ENCODE measurements at regions not wholly inside any gene's neighbourhood (a gene's known extent, or its start where the extent isn't known, plus 50 kb on each side); places are given as distances from the start of the nearest gene placed in this dataset.

DNA sequence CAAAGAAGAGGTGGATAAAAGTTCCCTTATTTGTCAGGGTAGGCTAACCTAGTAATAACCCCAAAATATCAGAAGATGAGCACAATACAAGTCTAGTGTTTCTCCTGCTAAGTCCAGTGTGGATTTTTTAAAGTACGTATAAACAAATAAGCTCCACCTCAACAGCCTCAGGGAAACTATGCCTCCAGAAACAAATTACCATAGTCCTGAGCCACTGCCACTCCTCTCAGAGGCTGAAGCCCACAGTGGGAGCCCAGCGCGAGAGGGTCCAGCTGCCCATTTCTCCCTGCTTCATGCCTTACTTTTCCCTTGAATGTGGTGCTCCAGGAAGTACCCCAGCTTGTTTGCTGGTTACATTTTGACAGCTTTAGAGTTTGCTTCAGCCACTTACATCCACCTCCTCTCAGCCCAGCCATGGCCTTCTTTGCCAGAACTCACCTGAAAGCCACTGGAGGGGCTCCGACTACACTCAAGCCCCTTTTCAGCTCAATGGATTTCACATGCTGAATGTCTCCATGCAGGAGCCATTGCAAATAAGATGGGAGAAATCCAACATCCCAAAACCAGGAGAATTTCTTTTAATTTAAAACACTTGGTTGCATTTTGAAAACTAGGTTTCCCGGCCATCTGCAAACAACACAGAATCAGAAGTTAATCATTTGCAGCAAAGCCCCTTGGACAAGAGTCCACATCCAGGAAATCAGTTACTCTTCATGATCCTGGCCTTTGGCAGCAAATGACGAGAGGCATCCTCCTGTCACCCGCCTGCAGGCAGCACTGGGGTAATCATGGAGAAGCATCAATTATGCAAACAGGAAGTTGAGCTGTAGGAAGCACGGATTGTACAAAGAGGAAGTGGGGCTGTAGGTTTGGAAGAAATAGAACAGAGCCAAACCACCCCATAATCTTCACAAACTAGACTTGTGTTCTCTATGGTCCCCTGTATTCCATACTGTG is 138.1 kb downstream of the HERPUD2 start:
- DNase-seq (ENCODE audit: low read depth): no peak
- no peak for TF ChIP-seq CTCF (conservative IDR thresholded peaks at IDR 0.05; ENCODE audit: low read length)
- no peak overlapping the region for H3K4me3 ChIP-seq (ENCODE audit: low read length)

- no peak overlapping the region for H3K4me3 ChIP-seq (ENCODE audit: low read length)
- no peak for TF ChIP-seq CTCF (conservative IDR thresholded peaks at IDR 0.05; ENCODE audit: low read length)
- no peak for DNase-seq (ENCODE audit: low read depth)
Measured at GRCh38 chr7:35555934-35556333, 139.0 kb downstream of the HERPUD2 start.

DNA sequence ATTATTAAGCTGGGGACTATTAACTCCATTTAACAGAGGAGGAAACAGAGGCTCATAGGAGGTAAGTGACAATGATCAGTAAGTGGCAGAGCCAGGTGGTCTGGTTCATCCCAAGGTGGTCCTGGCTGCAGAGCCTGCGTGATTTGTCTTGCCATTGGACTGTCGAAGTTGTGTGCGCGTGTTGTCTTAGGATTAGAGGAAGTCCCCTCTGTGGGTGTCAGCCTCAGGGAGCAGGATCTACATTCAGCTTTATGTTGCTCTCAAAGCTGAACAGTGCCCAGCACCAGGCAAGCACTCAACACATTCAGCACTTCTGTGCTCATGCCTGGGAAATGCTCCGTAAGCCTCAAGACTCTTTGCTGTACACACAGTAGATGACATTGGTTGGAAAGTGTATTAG is 139.5 kb downstream of the HERPUD2 start:
- no peak overlapping the region for H3K4me3 ChIP-seq (ENCODE audit: low read length)
- no peak for TF ChIP-seq CTCF (conservative IDR thresholded peaks at IDR 0.05; ENCODE audit: low read length)
- DNase-seq (ENCODE audit: low read depth): no peak

- DNase-seq (ENCODE audit: low read depth): no peak
- H3K4me3 ChIP-seq (ENCODE audit: low read length): no peak overlapping the region
- TF ChIP-seq CTCF (conservative IDR thresholded peaks at IDR 0.05; ENCODE audit: low read length): no peak
Measured at GRCh38 chr7:35553519-35553918, 141.4 kb downstream of the HERPUD2 start.

GRCh38 chr7:35552691-35553090 is 142.2 kb downstream of the HERPUD2 start:
- no peak for DNase-seq (ENCODE audit: low read depth)
- TF ChIP-seq CTCF (conservative IDR thresholded peaks at IDR 0.05; ENCODE audit: low read length): no peak
- H3K4me3 ChIP-seq (ENCODE audit: low read length): no peak overlapping the region

GRCh38 chr7:35551321-35552081 is 143.4 kb downstream of the HERPUD2 start:
- TF ChIP-seq CTCF (conservative IDR thresholded peaks at IDR 0.05; ENCODE audit: low read length): no peak
- no peak overlapping the region for H3K4me3 ChIP-seq (ENCODE audit: low read length)
- DNase-seq (ENCODE audit: low read depth): no peak
